ENCODE measurements at regions not wholly inside any gene's neighbourhood (a gene's known extent, or its start where the extent isn't known, plus 50 kb on each side); places are given as distances from the start of the nearest gene placed in this dataset.

GRCh38 chr3:4079339-4080195 is 223.6 kb upstream of the SETMAR start:
- TF ChIP-seq CTCF (conservative IDR thresholded peaks at IDR 0.05; ENCODE audit: low read depth, low read length), result no peak
- no peak for TF ChIP-seq SMC3 (IDR thresholded peaks at IDR 0.05; ENCODE audit: low read depth, low read length)
- no peak for TF ChIP-seq BHLHE40 (IDR thresholded peaks at IDR 0.05; ENCODE audit: low read depth, low read length)
- TF ChIP-seq RCOR1 (IDR thresholded peaks at IDR 0.05; ENCODE audit: insufficient replicate concordance, low read length), result no peak
- TF ChIP-seq RFX5 (IDR thresholded peaks at IDR 0.05; ENCODE audit: low read depth, low read length), result no peak
- TF ChIP-seq RAD21 (IDR thresholded peaks at IDR 0.05; ENCODE audit: low read length), result no peak
- TF ChIP-seq POLR2A (IDR thresholded peaks at IDR 0.05; ENCODE audit: low read depth, low read length), result no peak
- TF ChIP-seq USF2 (IDR thresholded peaks at IDR 0.05; ENCODE audit: low read depth, low read length), result no peak
- no peak for TF ChIP-seq MXI1 (IDR thresholded peaks at IDR 0.05; ENCODE audit: borderline replicate concordance, low read depth, low read length)
- no peak for TF ChIP-seq ELK1 (IDR thresholded peaks at IDR 0.05; ENCODE audit: borderline replicate concordance, low read depth, low read length)
- TF ChIP-seq MAZ (IDR thresholded peaks at IDR 0.05; ENCODE audit: borderline replicate concordance, low read depth, low read length), result no peak
- no peak for TF ChIP-seq NFE2L2 (IDR thresholded peaks at IDR 0.05; ENCODE audit: low read depth, low read length)
- no peak for TF ChIP-seq FOS (IDR thresholded peaks at IDR 0.05; ENCODE audit: low read depth, low read length)
- TF ChIP-seq CEBPB (IDR thresholded peaks at IDR 0.05; ENCODE audit: low read depth, low read length), result no peak

Measured in IMR-90 (cell line).